Vagina (tissue), 2 donors: ENCODE measurements at regions not wholly inside any gene's neighbourhood (a gene's known extent, or its start where the extent isn't known, plus 50 kb on each side); places are given as distances from the start of the nearest gene placed in this dataset.

Experiments
- CTCF ChIP-seq, 3 experiments: fragments of 450-650 bp in 2 of 3; fragments of 200-600 bp in 1 of 3; sonication (generic) in 1 of 3; IDR thresholded peaks; one replicate each; pipeline ENCODE4 v1.5.1; 2017 to 2019; ENCODE audit warnings: antibody characterized with exemption in 3 of 3, mild to moderate bottlenecking in 2 of 3, moderate library complexity in 2 of 3
- POLR2A ChIP-seq, 2 donors: fragments of 450-650 bp; IDR thresholded peaks; one replicate each; pipeline ENCODE4 v1.6.1; 2017; ENCODE audit warnings: antibody characterized with exemption in 2 of 2, mild to moderate bottlenecking in 2 of 2, moderate library complexity in 2 of 2
- POLR2AphosphoS5 ChIP-seq, 2 donors: sonication (generic); formaldehyde crosslinking; IDR thresholded peaks; one replicate each; pipeline ENCODE4 v1.9.0; 2017; ENCODE audit warnings: antibody characterized with exemption in 2 of 2, mild to moderate bottlenecking in 2 of 2, low read depth in 1 of 2; ENCODE audit not compliant: insufficient read depth in 1 of 2

GRCh38 chr15:47244361-47244760 is 472.9 kb upstream of the SEMA6D start:
- TF ChIP-seq CTCF (IDR thresholded peaks at IDR 0.05) (no peak), POLR2AphosphoS5 (IDR thresholded peaks at IDR 0.05; ENCODE audit: insufficient read depth in 1 of 2, low read depth in 1 of 2) (no peak), POLR2A (IDR thresholded peaks at IDR 0.05) (no peak)
